ENCODE measurements at regions not wholly inside any gene's neighbourhood (a gene's known extent, or its start where the extent isn't known, plus 50 kb on each side); places are given as distances from the start of the nearest gene placed in this dataset.
A peak's percentile ranks its signal among the peaks of the same experiment; 100 is the strongest.

GRCh38 chr1:101697072-101697471 lies 299.7 kb downstream of the OLFM3 start:
- H3K9me3 ChIP-seq (ENCODE audit: low read depth, low read length): no peaks in the 10 kb centered on the region
- peak overlapping the region; percentile 37 for H3K4me3 ChIP-seq
- no peaks in the 10 kb centered on the region for H3K36me3 ChIP-seq (ENCODE audit: insufficient read depth, low read length)
- no peak overlapping the region for H3K27ac ChIP-seq
- TF ChIP-seq POLR2AphosphoS5 (IDR thresholded peaks at IDR 0.05; ENCODE audit: borderline replicate concordance, low read depth, low read length): no peak
- no peak for TF ChIP-seq EZH2 (IDR thresholded peaks at IDR 0.05)
- no peak for TF ChIP-seq FOXP2 (optimal IDR thresholded peaks at IDR 0.05; ENCODE audit: control extremely low read depth, extremely low read length, insufficient read depth)
- DNase-seq (ENCODE audit: low read depth, low spot score): no peak
- H3K9ac ChIP-seq (ENCODE audit: insufficient read length): no peak overlapping the region

DNA sequence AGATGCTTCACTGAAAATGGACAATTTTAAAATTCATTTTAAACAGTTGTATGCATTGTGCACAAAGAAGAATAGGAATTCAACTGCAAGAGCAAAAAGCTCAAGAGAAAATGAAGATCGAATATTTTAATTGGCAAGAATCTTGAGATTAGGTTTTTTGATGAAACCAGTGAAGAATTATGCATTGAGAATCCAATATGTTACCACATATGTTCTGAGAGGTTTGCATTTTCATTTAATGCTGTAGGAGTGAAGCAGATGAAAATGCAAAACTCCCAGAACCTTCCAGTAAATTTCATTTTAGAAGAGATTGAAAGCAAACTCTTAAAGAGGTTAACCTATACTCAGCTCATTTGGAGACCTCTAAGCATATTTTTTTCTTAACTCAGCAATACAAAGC lies 298.0 kb downstream of the OLFM3 start:
- H3K36me3 ChIP-seq (ENCODE audit: insufficient read depth, low read length): no peaks in the 10 kb centered on the region
- TF ChIP-seq POLR2AphosphoS5 (IDR thresholded peaks at IDR 0.05; ENCODE audit: borderline replicate concordance, low read depth, low read length) (no peak), FOXP2 (optimal IDR thresholded peaks at IDR 0.05; ENCODE audit: control extremely low read depth, extremely low read length, insufficient read depth) (no peak), EZH2 (IDR thresholded peaks at IDR 0.05) (no peak)
- no peak overlapping the region for H3K9ac ChIP-seq (ENCODE audit: insufficient read length)
- H3K4me3 ChIP-seq: no peak overlapping the region
- DNase-seq (ENCODE audit: low read depth, low spot score): no peak
- H3K9me3 ChIP-seq (ENCODE audit: low read depth, low read length): no peaks in the 10 kb centered on the region
- no peak overlapping the region for H3K27ac ChIP-seq

DNA sequence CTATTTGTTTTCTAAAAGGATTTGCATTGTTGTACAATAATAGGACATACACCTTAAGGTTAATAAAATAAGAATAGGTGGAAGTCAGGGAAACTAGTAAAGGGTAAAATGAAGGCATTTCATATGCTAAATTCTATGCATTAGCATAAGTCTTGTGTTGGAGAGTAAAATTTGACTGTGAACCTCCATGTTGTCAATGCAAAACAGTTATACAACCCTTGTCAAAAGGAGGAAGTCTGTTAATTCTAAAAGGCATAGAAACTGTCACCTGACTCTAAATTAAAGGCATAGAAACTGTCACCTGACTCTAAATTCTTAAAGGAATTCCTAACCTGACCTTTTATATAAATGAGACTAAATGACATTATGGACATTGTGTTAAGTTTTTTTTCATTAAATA lies 291.8 kb downstream of the OLFM3 start:
- TF ChIP-seq POLR2AphosphoS5 (IDR thresholded peaks at IDR 0.05; ENCODE audit: borderline replicate concordance, low read depth, low read length) (no peak), FOXP2 (optimal IDR thresholded peaks at IDR 0.05; ENCODE audit: control extremely low read depth, extremely low read length, insufficient read depth) (no peak), EZH2 (IDR thresholded peaks at IDR 0.05) (no peak)
- DNase-seq (ENCODE audit: low read depth, low spot score): no peak
- Histone ChIP-seq H3K27ac (no peak overlapping the region), H3K9me3 (ENCODE audit: low read depth, low read length) (no peaks in the 10 kb centered on the region), H3K9ac (ENCODE audit: insufficient read length) (no peak overlapping the region), H3K36me3 (ENCODE audit: insufficient read depth, low read length) (no peaks in the 10 kb centered on the region), H3K4me3 (no peak overlapping the region)

DNA sequence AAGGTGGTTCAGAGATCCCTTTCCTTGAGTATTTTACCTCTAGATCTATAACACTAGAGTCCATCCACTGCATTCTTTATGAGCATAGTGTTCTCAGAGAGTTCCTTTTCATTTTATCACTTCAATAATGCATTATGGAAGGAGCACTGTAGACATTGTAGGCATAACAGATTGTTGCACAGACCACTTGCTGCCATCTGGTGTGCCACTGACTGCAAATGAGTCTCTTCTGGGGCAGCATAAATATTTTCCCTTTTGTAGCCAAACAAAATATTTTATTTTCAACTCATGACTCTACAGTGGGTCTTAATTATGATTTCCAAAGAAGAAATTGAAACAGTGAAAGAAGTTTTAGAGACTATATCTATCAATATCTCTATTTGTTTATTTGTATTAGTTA lies 290.4 kb downstream of the OLFM3 start:
- no peak for TF ChIP-seq POLR2AphosphoS5 (IDR thresholded peaks at IDR 0.05; ENCODE audit: borderline replicate concordance, low read depth, low read length)
- no peaks in the 10 kb centered on the region for H3K36me3 ChIP-seq (ENCODE audit: insufficient read depth, low read length)
- no peak overlapping the region for H3K9ac ChIP-seq (ENCODE audit: insufficient read length)
- H3K4me3 ChIP-seq: no peak overlapping the region
- H3K27ac ChIP-seq: no peak overlapping the region
- no peaks in the 10 kb centered on the region for H3K9me3 ChIP-seq (ENCODE audit: low read depth, low read length)
- no peak for DNase-seq (ENCODE audit: low read depth, low spot score)

- no peaks in the 10 kb centered on the region for H3K36me3 ChIP-seq (ENCODE audit: insufficient read depth, low read length)
- no peak for DNase-seq (ENCODE audit: low read depth, low spot score)
- no peak for TF ChIP-seq POLR2AphosphoS5 (IDR thresholded peaks at IDR 0.05; ENCODE audit: borderline replicate concordance, low read depth, low read length)
- TF ChIP-seq EZH2 (IDR thresholded peaks at IDR 0.05): no peak
- no peak for TF ChIP-seq FOXP2 (optimal IDR thresholded peaks at IDR 0.05; ENCODE audit: control extremely low read depth, extremely low read length, insufficient read depth)
- no peaks in the 10 kb centered on the region for H3K9me3 ChIP-seq (ENCODE audit: low read depth, low read length)
- no peak overlapping the region for H3K4me3 ChIP-seq
- H3K9ac ChIP-seq (ENCODE audit: insufficient read length): no peak overlapping the region
- H3K27ac ChIP-seq: no peak overlapping the region
These were observed 287.0 kb downstream of the OLFM3 start for GRCh38 chr1:101709721-101710120.

- no peak for TF ChIP-seq FOXP2 (optimal IDR thresholded peaks at IDR 0.05; ENCODE audit: control extremely low read depth, extremely low read length, insufficient read depth)
- TF ChIP-seq POLR2AphosphoS5 (IDR thresholded peaks at IDR 0.05; ENCODE audit: borderline replicate concordance, low read depth, low read length): no peak
- no peak for TF ChIP-seq EZH2 (IDR thresholded peaks at IDR 0.05)
- no peak for DNase-seq (ENCODE audit: low read depth, low spot score)
- H3K9me3 ChIP-seq (ENCODE audit: low read depth, low read length): no peaks in the 10 kb centered on the region
- no peak overlapping the region for H3K9ac ChIP-seq (ENCODE audit: insufficient read length)
- H3K36me3 ChIP-seq (ENCODE audit: insufficient read depth, low read length): no peaks in the 10 kb centered on the region
- no peak overlapping the region for H3K4me3 ChIP-seq
- H3K27ac ChIP-seq: no peak overlapping the region
These were observed 283.0 kb downstream of the OLFM3 start for GRCh38 chr1:101713760-101714159.

DNA sequence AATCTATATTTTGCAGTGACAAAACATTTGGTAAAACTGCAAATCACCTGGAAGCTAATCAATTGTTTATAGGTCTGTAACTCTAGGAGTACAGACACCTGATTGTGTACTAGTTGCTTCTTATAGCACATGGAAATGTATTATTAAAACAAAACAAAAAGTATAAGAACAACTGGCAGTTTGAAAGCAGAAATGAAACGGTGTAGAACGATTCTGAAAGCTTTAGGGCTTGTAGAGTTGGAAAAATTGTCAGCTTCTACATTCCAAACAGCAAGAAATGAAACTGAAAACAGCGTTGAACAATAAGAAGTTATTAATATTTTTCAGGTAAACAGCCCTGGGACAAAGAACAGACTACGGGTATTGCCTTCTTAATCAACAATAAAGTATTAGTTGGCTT lies 273.3 kb downstream of the OLFM3 start:
- DNase-seq (ENCODE audit: low read depth, low spot score): no peak

DNA sequence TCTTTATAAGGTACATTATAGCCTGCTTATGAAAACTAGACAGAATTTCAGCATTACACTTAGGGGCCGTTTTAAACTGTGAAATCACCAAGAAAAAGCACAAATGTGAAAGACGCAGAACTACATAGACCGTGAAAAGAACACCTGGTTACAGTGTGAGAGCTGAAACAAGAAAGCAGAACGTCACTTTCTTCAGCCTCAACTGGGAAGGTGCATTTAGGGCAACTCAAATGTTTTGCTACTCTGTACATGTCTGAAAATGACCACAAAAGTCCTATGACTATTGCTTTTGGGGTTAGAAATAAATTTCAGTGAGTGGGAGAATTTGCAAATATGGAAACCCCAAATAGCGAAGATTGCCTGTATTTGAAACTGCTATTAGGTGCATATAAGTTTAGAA lies 268.7 kb downstream of the OLFM3 start:
- no peak overlapping the region for H3K27ac ChIP-seq
- TF ChIP-seq FOXP2 (optimal IDR thresholded peaks at IDR 0.05; ENCODE audit: control extremely low read depth, extremely low read length, insufficient read depth) (no peak), POLR2AphosphoS5 (IDR thresholded peaks at IDR 0.05; ENCODE audit: borderline replicate concordance, low read depth, low read length) (no peak), EZH2 (IDR thresholded peaks at IDR 0.05) (no peak)
- no peak for DNase-seq (ENCODE audit: low read depth, low spot score)
- no peaks in the 10 kb centered on the region for H3K36me3 ChIP-seq (ENCODE audit: insufficient read depth, low read length)
- H3K4me3 ChIP-seq: no peak overlapping the region
- no peaks in the 10 kb centered on the region for H3K9me3 ChIP-seq (ENCODE audit: low read depth, low read length)
- no peak overlapping the region for H3K9ac ChIP-seq (ENCODE audit: insufficient read length)

More for the DNA sequence above, 273.3 kb downstream of the OLFM3 start:
- Histone ChIP-seq H3K4me3 (no peak overlapping the region), H3K27ac (no peak overlapping the region), H3K9ac (ENCODE audit: insufficient read length) (no peak overlapping the region), H3K36me3 (ENCODE audit: insufficient read depth, low read length) (no peaks in the 10 kb centered on the region), H3K9me3 (ENCODE audit: low read depth, low read length) (no peaks in the 10 kb centered on the region)
- TF ChIP-seq FOXP2 (optimal IDR thresholded peaks at IDR 0.05; ENCODE audit: control extremely low read depth, extremely low read length, insufficient read depth) (no peak), EZH2 (IDR thresholded peaks at IDR 0.05) (no peak), POLR2AphosphoS5 (IDR thresholded peaks at IDR 0.05; ENCODE audit: borderline replicate concordance, low read depth, low read length) (no peak)

- H3K9me3 ChIP-seq (ENCODE audit: low read depth, low read length): no peaks in the 10 kb centered on the region
- no peak overlapping the region for H3K9ac ChIP-seq (ENCODE audit: insufficient read length)
- TF ChIP-seq FOXP2 (optimal IDR thresholded peaks at IDR 0.05; ENCODE audit: control extremely low read depth, extremely low read length, insufficient read depth) (no peak), POLR2AphosphoS5 (IDR thresholded peaks at IDR 0.05; ENCODE audit: borderline replicate concordance, low read depth, low read length) (no peak), EZH2 (IDR thresholded peaks at IDR 0.05) (no peak)
- no peak for DNase-seq (ENCODE audit: low read depth, low spot score)
- H3K27ac ChIP-seq: no peak overlapping the region
- no peaks in the 10 kb centered on the region for H3K36me3 ChIP-seq (ENCODE audit: insufficient read depth, low read length)
- no peak overlapping the region for H3K4me3 ChIP-seq
These were observed 266.2 kb downstream of the OLFM3 start for GRCh38 chr1:101730559-101730958.
